ENCODE measurements at regions not wholly inside any gene's neighbourhood (a gene's known extent, or its start where the extent isn't known, plus 50 kb on each side); places are given as distances from the start of the nearest gene placed in this dataset.

DNA sequence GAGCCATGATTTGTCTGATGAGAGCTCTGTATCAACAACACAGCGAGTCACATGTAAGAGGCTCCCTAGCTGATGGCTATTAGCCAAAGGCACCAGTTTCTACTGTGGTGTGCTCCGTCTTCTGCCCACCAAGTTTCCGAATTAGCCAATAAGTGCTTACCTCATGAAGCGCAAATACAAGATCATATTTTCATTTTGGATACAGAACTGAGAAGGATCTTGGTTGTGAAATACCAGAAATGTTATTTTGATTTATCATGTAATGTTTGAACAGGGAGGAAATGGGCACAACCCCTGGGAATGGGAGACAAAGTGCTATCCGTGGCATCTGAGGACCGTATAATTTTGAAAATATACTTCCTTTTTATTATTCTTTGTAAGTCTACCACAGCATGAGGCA lies 234.3 kb downstream of the DACT1 start:
- Histone ChIP-seq H2AFZ (ENCODE audit: control insufficient read depth, low read depth, low read length) (no peak overlapping the region), H3K4me1 (ENCODE audit: control insufficient read depth, insufficient read depth, low read length) (no peaks in the 10 kb centered on the region), H4K20me1 (ENCODE audit: control insufficient read depth, insufficient read depth) (no peaks in the 10 kb centered on the region), H3K4me3 (no peak overlapping the region), H3K36me3 (ENCODE audit: control insufficient read depth in 2 of 2, insufficient read depth in 2 of 2, low read length in 1 of 2) (no peaks in the 10 kb centered on the region), H3K9ac (ENCODE audit: control insufficient read depth, insufficient read depth, low read length) (no peak overlapping the region), H3K27me3 (replicated peaks in 1 of 2; ENCODE audit: control insufficient read depth in 2 of 2, insufficient read depth in 2 of 2, low read length in 1 of 2) (no peaks in the 10 kb centered on the region), H3K27ac (ENCODE audit: control insufficient read depth, insufficient read depth) (no peak overlapping the region), H3K9me3 (replicated peaks; ENCODE audit: control insufficient read depth, insufficient read depth, low read length) (no peaks in the 10 kb centered on the region), H3K79me2 (ENCODE audit: control insufficient read depth, insufficient read depth, low read length) (no peaks in the 10 kb centered on the region), H3K4me2 (ENCODE audit: control insufficient read depth, insufficient read depth) (no peak overlapping the region)
- intact Hi-C loops (cut with micrococcal nuclease; ENCODE audit: unreplicated experiment) = no loop called here
- in situ Hi-C loops (cut with MboI) = no loop called here
- WGBS (ENCODE audit: insufficient coverage, insufficient replicate concordance, low lambda C conversion rate, missing lambda C conversion rate) = 61% methylated on average over 6 of the region's 6 CpGs
- DNase-seq (ENCODE audit: low read depth, low spot score) (no peak), FAIRE-seq (no peak), ATAC-seq (no peak)
- ChIA-PET CTCF (interaction anchor here (0.7 kb wide), 1 partner anchor 9 kb away, joined by 3 read pairs; no protein-coding TSS in a partner anchor), POLR2A (no interaction called here), RAD21 (ENCODE audit: unreplicated experiment) (no interaction called here), SMC1A (ENCODE audit: uncharacterized antibody, unreplicated experiment) (interaction anchor here (1.1 to 1.3 kb wide), 4 partner anchors 29 to 157 kb away, joined by 3 read pairs; no protein-coding TSS in a partner anchor)
- BruUV-seq (replicated peaks) = no TSS peak
- TF ChIP-seq SMAD5 (IDR thresholded peaks at IDR 0.05; ENCODE audit: low read depth) (no peak), ESRRA (IDR thresholded peaks at IDR 0.05; ENCODE audit: low read length) (no peak), ETV6 (conservative IDR thresholded peaks at IDR 0.05 in 1 of 2, IDR thresholded peaks at IDR 0.05 in 1 of 2; ENCODE audit: borderline replicate concordance in 1 of 2, low read depth in 1 of 2) (no peak), POLR2AphosphoS2 (IDR thresholded peaks at IDR 0.05; ENCODE audit: low read depth, low read length) (no peak)
- TF ChIP-seq, protein P1, sequence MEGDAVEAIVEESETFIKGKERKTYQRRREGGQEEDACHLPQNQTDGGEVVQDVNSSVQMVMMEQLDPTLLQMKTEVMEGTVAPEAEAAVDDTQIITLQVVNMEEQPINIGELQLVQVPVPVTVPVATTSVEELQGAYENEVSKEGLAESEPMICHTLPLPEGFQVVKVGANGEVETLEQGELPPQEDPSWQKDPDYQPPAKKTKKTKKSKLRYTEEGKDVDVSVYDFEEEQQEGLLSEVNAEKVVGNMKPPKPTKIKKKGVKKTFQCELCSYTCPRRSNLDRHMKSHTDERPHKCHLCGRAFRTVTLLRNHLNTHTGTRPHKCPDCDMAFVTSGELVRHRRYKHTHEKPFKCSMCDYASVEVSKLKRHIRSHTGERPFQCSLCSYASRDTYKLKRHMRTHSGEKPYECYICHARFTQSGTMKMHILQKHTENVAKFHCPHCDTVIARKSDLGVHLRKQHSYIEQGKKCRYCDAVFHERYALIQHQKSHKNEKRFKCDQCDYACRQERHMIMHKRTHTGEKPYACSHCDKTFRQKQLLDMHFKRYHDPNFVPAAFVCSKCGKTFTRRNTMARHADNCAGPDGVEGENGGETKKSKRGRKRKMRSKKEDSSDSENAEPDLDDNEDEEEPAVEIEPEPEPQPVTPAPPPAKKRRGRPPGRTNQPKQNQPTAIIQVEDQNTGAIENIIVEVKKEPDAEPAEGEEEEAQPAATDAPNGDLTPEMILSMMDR (IDR thresholded peaks at IDR 0.05 in 2 of 3, conservative IDR thresholded peaks at IDR 0.05 in 1 of 3; ENCODE audit: control insufficient read depth in 2 of 3, extremely low read depth in 1 of 3, insufficient read depth in 1 of 3, low read depth in 3 of 3, low read length in 3 of 3) = no peak
- TF ChIP-seq, protein P2, sequence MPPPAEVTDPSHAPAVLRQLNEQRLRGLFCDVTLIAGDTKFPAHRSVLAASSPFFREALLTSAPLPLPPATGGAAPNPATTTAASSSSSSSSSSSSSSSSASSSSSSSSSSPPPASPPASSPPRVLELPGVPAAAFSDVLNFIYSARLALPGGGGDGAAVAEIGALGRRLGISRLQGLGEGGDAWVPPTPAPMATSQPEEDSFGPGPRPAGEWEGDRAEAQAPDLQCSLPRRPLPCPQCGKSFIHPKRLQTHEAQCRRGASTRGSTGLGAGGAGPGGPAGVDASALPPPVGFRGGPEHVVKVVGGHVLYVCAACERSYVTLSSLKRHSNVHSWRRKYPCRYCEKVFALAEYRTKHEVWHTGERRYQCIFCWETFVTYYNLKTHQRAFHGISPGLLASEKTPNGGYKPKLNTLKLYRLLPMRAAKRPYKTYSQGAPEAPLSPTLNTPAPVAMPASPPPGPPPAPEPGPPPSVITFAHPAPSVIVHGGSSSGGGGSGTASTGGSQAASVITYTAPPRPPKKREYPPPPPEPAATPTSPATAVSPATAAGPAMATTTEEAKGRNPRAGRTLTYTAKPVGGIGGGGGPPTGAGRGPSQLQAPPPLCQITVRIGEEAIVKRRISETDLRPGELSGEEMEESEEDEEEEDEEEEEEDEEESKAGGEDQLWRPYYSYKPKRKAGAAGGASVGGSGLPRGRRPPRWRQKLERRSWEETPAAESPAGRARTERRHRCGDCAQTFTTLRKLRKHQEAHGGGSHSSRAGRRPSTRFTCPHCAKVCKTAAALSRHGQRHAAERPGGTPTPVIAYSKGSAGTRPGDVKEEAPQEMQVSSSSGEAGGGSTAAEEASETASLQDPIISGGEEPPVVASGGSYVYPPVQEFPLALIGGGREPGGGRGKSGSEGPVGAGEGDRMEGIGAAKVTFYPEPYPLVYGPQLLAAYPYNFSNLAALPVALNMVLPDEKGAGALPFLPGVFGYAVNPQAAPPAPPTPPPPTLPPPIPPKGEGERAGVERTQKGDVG (CRISPR knock-in tag; IDR thresholded peaks at IDR 0.05) = no peak
- TF ChIP-seq, protein P3, sequence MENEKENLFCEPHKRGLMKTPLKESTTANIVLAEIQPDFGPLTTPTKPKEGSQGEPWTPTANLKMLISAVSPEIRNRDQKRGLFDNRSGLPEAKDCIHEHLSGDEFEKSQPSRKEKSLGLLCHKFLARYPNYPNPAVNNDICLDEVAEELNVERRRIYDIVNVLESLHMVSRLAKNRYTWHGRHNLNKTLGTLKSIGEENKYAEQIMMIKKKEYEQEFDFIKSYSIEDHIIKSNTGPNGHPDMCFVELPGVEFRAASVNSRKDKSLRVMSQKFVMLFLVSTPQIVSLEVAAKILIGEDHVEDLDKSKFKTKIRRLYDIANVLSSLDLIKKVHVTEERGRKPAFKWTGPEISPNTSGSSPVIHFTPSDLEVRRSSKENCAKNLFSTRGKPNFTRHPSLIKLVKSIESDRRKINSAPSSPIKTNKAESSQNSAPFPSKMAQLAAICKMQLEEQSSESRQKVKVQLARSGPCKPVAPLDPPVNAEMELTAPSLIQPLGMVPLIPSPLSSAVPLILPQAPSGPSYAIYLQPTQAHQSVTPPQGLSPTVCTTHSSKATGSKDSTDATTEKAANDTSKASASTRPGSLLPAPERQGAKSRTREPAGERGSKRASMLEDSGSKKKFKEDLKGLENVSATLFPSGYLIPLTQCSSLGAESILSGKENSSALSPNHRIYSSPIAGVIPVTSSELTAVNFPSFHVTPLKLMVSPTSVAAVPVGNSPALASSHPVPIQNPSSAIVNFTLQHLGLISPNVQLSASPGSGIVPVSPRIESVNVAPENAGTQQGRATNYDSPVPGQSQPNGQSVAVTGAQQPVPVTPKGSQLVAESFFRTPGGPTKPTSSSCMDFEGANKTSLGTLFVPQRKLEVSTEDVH (IDR thresholded peaks at IDR 0.05; ENCODE audit: low read depth, partially characterized antibody) = no peak
- TF ChIP-seq, protein P4, sequence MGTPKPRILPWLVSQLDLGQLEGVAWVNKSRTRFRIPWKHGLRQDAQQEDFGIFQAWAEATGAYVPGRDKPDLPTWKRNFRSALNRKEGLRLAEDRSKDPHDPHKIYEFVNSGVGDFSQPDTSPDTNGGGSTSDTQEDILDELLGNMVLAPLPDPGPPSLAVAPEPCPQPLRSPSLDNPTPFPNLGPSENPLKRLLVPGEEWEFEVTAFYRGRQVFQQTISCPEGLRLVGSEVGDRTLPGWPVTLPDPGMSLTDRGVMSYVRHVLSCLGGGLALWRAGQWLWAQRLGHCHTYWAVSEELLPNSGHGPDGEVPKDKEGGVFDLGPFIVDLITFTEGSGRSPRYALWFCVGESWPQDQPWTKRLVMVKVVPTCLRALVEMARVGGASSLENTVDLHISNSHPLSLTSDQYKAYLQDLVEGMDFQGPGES (IDR thresholded peaks at IDR 0.05) = no peak
- TF ChIP-seq, protein P5, sequence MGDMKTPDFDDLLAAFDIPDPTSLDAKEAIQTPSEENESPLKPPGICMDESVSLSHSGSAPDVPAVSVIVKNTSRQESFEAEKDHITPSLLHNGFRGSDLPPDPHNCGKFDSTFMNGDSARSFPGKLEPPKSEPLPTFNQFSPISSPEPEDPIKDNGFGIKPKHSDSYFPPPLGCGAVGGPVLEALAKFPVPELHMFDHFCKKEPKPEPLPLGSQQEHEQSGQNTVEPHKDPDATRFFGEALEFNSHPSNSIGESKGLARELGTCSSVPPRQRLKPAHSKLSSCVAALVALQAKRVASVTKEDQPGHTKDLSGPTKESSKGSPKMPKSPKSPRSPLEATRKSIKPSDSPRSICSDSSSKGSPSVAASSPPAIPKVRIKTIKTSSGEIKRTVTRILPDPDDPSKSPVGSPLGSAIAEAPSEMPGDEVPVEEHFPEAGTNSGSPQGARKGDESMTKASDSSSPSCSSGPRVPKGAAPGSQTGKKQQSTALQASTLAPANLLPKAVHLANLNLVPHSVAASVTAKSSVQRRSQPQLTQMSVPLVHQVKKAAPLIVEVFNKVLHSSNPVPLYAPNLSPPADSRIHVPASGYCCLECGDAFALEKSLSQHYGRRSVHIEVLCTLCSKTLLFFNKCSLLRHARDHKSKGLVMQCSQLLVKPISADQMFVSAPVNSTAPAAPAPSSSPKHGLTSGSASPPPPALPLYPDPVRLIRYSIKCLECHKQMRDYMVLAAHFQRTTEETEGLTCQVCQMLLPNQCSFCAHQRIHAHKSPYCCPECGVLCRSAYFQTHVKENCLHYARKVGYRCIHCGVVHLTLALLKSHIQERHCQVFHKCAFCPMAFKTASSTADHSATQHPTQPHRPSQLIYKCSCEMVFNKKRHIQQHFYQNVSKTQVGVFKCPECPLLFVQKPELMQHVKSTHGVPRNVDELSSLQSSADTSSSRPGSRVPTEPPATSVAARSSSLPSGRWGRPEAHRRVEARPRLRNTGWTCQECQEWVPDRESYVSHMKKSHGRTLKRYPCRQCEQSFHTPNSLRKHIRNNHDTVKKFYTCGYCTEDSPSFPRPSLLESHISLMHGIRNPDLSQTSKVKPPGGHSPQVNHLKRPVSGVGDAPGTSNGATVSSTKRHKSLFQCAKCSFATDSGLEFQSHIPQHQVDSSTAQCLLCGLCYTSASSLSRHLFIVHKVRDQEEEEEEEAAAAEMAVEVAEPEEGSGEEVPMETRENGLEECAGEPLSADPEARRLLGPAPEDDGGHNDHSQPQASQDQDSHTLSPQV (IDR thresholded peaks at IDR 0.05) = no peak

All from GM12878 (cell line).